ENCODE measurements at regions not wholly inside any gene's neighbourhood (a gene's known extent, or its start where the extent isn't known, plus 50 kb on each side); places are given as distances from the start of the nearest gene placed in this dataset.

- Histone ChIP-seq H3K27me3 (no peaks in the 10 kb centered on the region), H3K36me3 (no peaks in the 10 kb centered on the region), H3K9me3 (no peaks in the 10 kb centered on the region), H3K4me1 (no peaks in the 10 kb centered on the region), H3K27ac (no peak overlapping the region), H3K4me3 (no peak overlapping the region)
- no peak for TF ChIP-seq CTCF (IDR thresholded peaks at IDR 0.05)
- TF ChIP-seq POLR2A (IDR thresholded peaks at IDR 0.05) = no peak
- 73% methylated on average over 3 of the region's 3 CpGs for WGBS (ENCODE audit: insufficient coverage, low coverage, low lambda C conversion rate, missing lambda C conversion rate)
- ATAC-seq (no peak), DNase-seq (no peak)
- intact Hi-C loops (cut with DNase I) = no loop called here
Measured at GRCh38 chr10:62471711-62472110, 97.5 kb downstream of the ZNF365 start.

GRCh38 chr10:62473241-62473640 lies 99.1 kb downstream of the ZNF365 start:
- Histone ChIP-seq H3K4me1 (no peaks in the 10 kb centered on the region), H3K9me3 (no peaks in the 10 kb centered on the region), H3K27me3 (no peaks in the 10 kb centered on the region), H3K27ac (no peak overlapping the region), H3K36me3 (no peaks in the 10 kb centered on the region), H3K4me3 (no peak overlapping the region)
- WGBS (ENCODE audit: insufficient coverage, low coverage, low lambda C conversion rate, missing lambda C conversion rate) = 36% methylated on average over 4 of the region's 4 CpGs
- ATAC-seq (no peak), DNase-seq (no peak)
- TF ChIP-seq POLR2A (IDR thresholded peaks at IDR 0.05) (no peak), CTCF (IDR thresholded peaks at IDR 0.05) (no peak)
- intact Hi-C loops (cut with DNase I) = no loop called here

GRCh38 chr10:62475551-62475950 lies 101.4 kb downstream of the ZNF365 start:
- 64% methylated on average over 3 of the region's 6 CpGs for WGBS (ENCODE audit: insufficient coverage, low coverage, low lambda C conversion rate, missing lambda C conversion rate)
- no peaks in the 10 kb centered on the region for H3K9me3 ChIP-seq
- DNase-seq (no peak), ATAC-seq (no peak)
- no peak overlapping the region for H3K27ac ChIP-seq
- H3K27me3 ChIP-seq = no peaks in the 10 kb centered on the region
- no peaks in the 10 kb centered on the region for H3K4me1 ChIP-seq
- no peak for TF ChIP-seq CTCF (IDR thresholded peaks at IDR 0.05)
- TF ChIP-seq POLR2A (IDR thresholded peaks at IDR 0.05) = no peak
- intact Hi-C loops (cut with DNase I) = no loop called here
- no peak overlapping the region for H3K4me3 ChIP-seq
- no peaks in the 10 kb centered on the region for H3K36me3 ChIP-seq

- no peak for TF ChIP-seq CTCF (IDR thresholded peaks at IDR 0.05)
- no peak for TF ChIP-seq POLR2A (IDR thresholded peaks at IDR 0.05)
- H3K36me3 ChIP-seq = no peaks in the 10 kb centered on the region
- H3K9me3 ChIP-seq = no peaks in the 10 kb centered on the region
- no peak overlapping the region for H3K4me3 ChIP-seq
- H3K27ac ChIP-seq = no peak overlapping the region
- 65% methylated on average over 4 of the region's 4 CpGs for WGBS (ENCODE audit: insufficient coverage, low coverage, low lambda C conversion rate, missing lambda C conversion rate)
- DNase-seq = no peak
- no peaks in the 10 kb centered on the region for H3K27me3 ChIP-seq
- ATAC-seq = no peak
- intact Hi-C loops (cut with DNase I) = no loop called here
- H3K4me1 ChIP-seq = no peaks in the 10 kb centered on the region
Measured at GRCh38 chr10:62479523-62479922, 105.4 kb downstream of the ZNF365 start.

GRCh38 chr10:62480196-62480595 lies 106.0 kb downstream of the ZNF365 start:
- Histone ChIP-seq H3K27ac (no peak overlapping the region), H3K4me1 (no peaks in the 10 kb centered on the region), H3K4me3 (no peak overlapping the region), H3K27me3 (no peaks in the 10 kb centered on the region), H3K36me3 (no peaks in the 10 kb centered on the region), H3K9me3 (no peaks in the 10 kb centered on the region)
- TF ChIP-seq CTCF (IDR thresholded peaks at IDR 0.05) (no peak), POLR2A (IDR thresholded peaks at IDR 0.05) (no peak)
- DNase-seq = no peak
- intact Hi-C loops (cut with DNase I) = no loop called here
- no peak for ATAC-seq
- 5% methylated on average over 1 of the region's 1 CpG for WGBS (ENCODE audit: insufficient coverage, low coverage, low lambda C conversion rate, missing lambda C conversion rate)

Measured in right lobe of liver (tissue), 6 donors.